ENCODE measurements at regions not wholly inside any gene's neighbourhood (a gene's known extent, or its start where the extent isn't known, plus 50 kb on each side); places are given as distances from the start of the nearest gene placed in this dataset.

- no peak overlapping the region for H2AK5ac ChIP-seq (ENCODE audit: low read length)
- H2BK120ac ChIP-seq (ENCODE audit: low read depth, low read length) = no peak overlapping the region
- H3K27me3 ChIP-seq (ENCODE audit: insufficient read depth, low read length, poor library complexity) = no peaks in the 10 kb centered on the region
- no peak overlapping the region for H3K27ac ChIP-seq (ENCODE audit: low read depth, low read length)
- no peaks in the 10 kb centered on the region for H3K79me1 ChIP-seq (ENCODE audit: low read length)
- no peak overlapping the region for H2BK15ac ChIP-seq (replicated peaks; ENCODE audit: low read depth)
- no peak overlapping the region for H4K8ac ChIP-seq (ENCODE audit: low read depth, low read length)
- no peak overlapping the region for H3K4ac ChIP-seq (ENCODE audit: low read depth, low read length)
- no peak overlapping the region for H3K23ac ChIP-seq (ENCODE audit: low read length)
- no peak overlapping the region for H4K5ac ChIP-seq (ENCODE audit: low read length)
- H3K56ac ChIP-seq (ENCODE audit: low read length) = no peak overlapping the region
- H3K4me2 ChIP-seq (ENCODE audit: low read length) = no peak overlapping the region
- no peaks in the 10 kb centered on the region for H3K36me3 ChIP-seq (ENCODE audit: control insufficient read depth, insufficient read depth, low read length)
- DNase-seq = no peak
- H3K18ac ChIP-seq (ENCODE audit: low read length) = no peak overlapping the region
- H3K9ac ChIP-seq (ENCODE audit: low read length) = no peak overlapping the region
- no CpG with 5 or more reads among the region's 20 CpGs for WGBS (ENCODE audit: extremely low coverage, insufficient coverage, low lambda C conversion rate)
- H3K4me1 ChIP-seq (ENCODE audit: control insufficient read depth, low read depth, low read length) = no peaks in the 10 kb centered on the region
- H3K79me2 ChIP-seq (ENCODE audit: control insufficient read depth, insufficient read depth, low read length) = no peaks in the 10 kb centered on the region
- no peak overlapping the region for H2BK5ac ChIP-seq (ENCODE audit: low read length)
- no peak overlapping the region for H3K4me3 ChIP-seq (ENCODE audit: low read length)
Observed at GRCh38 chr5:105392122-105392709, 1829.6 kb upstream of the NUDT12 start.

GRCh38 chr5:105380126-105380525 lies 1817.5 kb upstream of the NUDT12 start:
- no peaks in the 10 kb centered on the region for H3K79me2 ChIP-seq (ENCODE audit: control insufficient read depth, insufficient read depth, low read length)
- no CpG with 5 or more reads among the region's 1 CpG for WGBS (ENCODE audit: extremely low coverage, insufficient coverage, low lambda C conversion rate)
- H2AK5ac ChIP-seq (ENCODE audit: low read length) = no peak overlapping the region
- no peak overlapping the region for H2BK5ac ChIP-seq (ENCODE audit: low read length)
- H3K27ac ChIP-seq (ENCODE audit: low read depth, low read length) = no peak overlapping the region
- no peak overlapping the region for H2BK15ac ChIP-seq (replicated peaks; ENCODE audit: low read depth)
- no peak overlapping the region for H2BK120ac ChIP-seq (ENCODE audit: low read depth, low read length)
- no peak overlapping the region for H3K23ac ChIP-seq (ENCODE audit: low read length)
- no peak overlapping the region for H4K5ac ChIP-seq (ENCODE audit: low read length)
- no peak overlapping the region for H4K8ac ChIP-seq (ENCODE audit: low read depth, low read length)
- H3K4me3 ChIP-seq (ENCODE audit: low read length) = no peak overlapping the region
- H3K27me3 ChIP-seq (ENCODE audit: insufficient read depth, low read length, poor library complexity) = no peaks in the 10 kb centered on the region
- no peak for DNase-seq
- no peak overlapping the region for H3K4ac ChIP-seq (ENCODE audit: low read depth, low read length)
- no peaks in the 10 kb centered on the region for H3K36me3 ChIP-seq (ENCODE audit: control insufficient read depth, insufficient read depth, low read length)
- no peak overlapping the region for H3K18ac ChIP-seq (ENCODE audit: low read length)
- H3K9ac ChIP-seq (ENCODE audit: low read length) = no peak overlapping the region
- H3K4me1 ChIP-seq (ENCODE audit: control insufficient read depth, low read depth, low read length) = no peaks in the 10 kb centered on the region
- H3K79me1 ChIP-seq (ENCODE audit: low read length) = no peaks in the 10 kb centered on the region
- H3K4me2 ChIP-seq (ENCODE audit: low read length) = no peak overlapping the region
- H3K56ac ChIP-seq (ENCODE audit: low read length) = no peak overlapping the region

- H3K79me2 ChIP-seq (ENCODE audit: control insufficient read depth, insufficient read depth, low read length) = no peaks in the 10 kb centered on the region
- H2BK120ac ChIP-seq (ENCODE audit: low read depth, low read length) = no peak overlapping the region
- no peak overlapping the region for H3K9ac ChIP-seq (ENCODE audit: low read length)
- H3K56ac ChIP-seq (ENCODE audit: low read length) = no peak overlapping the region
- no peak overlapping the region for H4K5ac ChIP-seq (ENCODE audit: low read length)
- no peaks in the 10 kb centered on the region for H3K36me3 ChIP-seq (ENCODE audit: control insufficient read depth, insufficient read depth, low read length)
- H3K23ac ChIP-seq (ENCODE audit: low read length) = no peak overlapping the region
- H3K79me1 ChIP-seq (ENCODE audit: low read length) = no peaks in the 10 kb centered on the region
- H3K4me2 ChIP-seq (ENCODE audit: low read length) = no peak overlapping the region
- no peak overlapping the region for H3K4me3 ChIP-seq (ENCODE audit: low read length)
- H2BK15ac ChIP-seq (replicated peaks; ENCODE audit: low read depth) = no peak overlapping the region
- no peak overlapping the region for H2BK5ac ChIP-seq (ENCODE audit: low read length)
- H3K27me3 ChIP-seq (ENCODE audit: insufficient read depth, low read length, poor library complexity) = no peaks in the 10 kb centered on the region
- no peak overlapping the region for H4K8ac ChIP-seq (ENCODE audit: low read depth, low read length)
- WGBS (ENCODE audit: extremely low coverage, insufficient coverage, low lambda C conversion rate) = no CpG with 5 or more reads among the region's 2 CpGs
- no peak overlapping the region for H3K18ac ChIP-seq (ENCODE audit: low read length)
- no peak for DNase-seq
- no peak overlapping the region for H2AK5ac ChIP-seq (ENCODE audit: low read length)
- no peak overlapping the region for H3K4ac ChIP-seq (ENCODE audit: low read depth, low read length)
- H3K27ac ChIP-seq (ENCODE audit: low read depth, low read length) = no peak overlapping the region
- no peaks in the 10 kb centered on the region for H3K4me1 ChIP-seq (ENCODE audit: control insufficient read depth, low read depth, low read length)
Observed at GRCh38 chr5:105371169-105371568, 1808.6 kb upstream of the NUDT12 start.

GRCh38 chr5:105350486-105351140 lies 1788.0 kb upstream of the NUDT12 start:
- Histone ChIP-seq H3K9ac (ENCODE audit: low read length) (no peak overlapping the region), H2AK5ac (ENCODE audit: low read length) (no peak overlapping the region), H3K4ac (ENCODE audit: low read depth, low read length) (no peak overlapping the region), H3K4me1 (ENCODE audit: control insufficient read depth, low read depth, low read length) (no peaks in the 10 kb centered on the region), H2BK120ac (ENCODE audit: low read depth, low read length) (no peak overlapping the region), H2BK5ac (ENCODE audit: low read length) (no peak overlapping the region), H3K4me2 (ENCODE audit: low read length) (no peak overlapping the region), H3K27ac (ENCODE audit: low read depth, low read length) (no peak overlapping the region), H3K79me2 (ENCODE audit: control insufficient read depth, insufficient read depth, low read length) (no peaks in the 10 kb centered on the region), H4K8ac (ENCODE audit: low read depth, low read length) (no peak overlapping the region), H3K4me3 (ENCODE audit: low read length) (no peak overlapping the region), H3K18ac (ENCODE audit: low read length) (no peak overlapping the region), H2BK15ac (replicated peaks; ENCODE audit: low read depth) (no peak overlapping the region), H3K56ac (ENCODE audit: low read length) (no peak overlapping the region), H4K5ac (ENCODE audit: low read length) (no peak overlapping the region), H3K27me3 (ENCODE audit: insufficient read depth, low read length, poor library complexity) (no peaks in the 10 kb centered on the region), H3K23ac (ENCODE audit: low read length) (no peak overlapping the region), H3K79me1 (ENCODE audit: low read length) (no peaks in the 10 kb centered on the region), H3K36me3 (ENCODE audit: control insufficient read depth, insufficient read depth, low read length) (no peaks in the 10 kb centered on the region)
- WGBS (ENCODE audit: extremely low coverage, insufficient coverage, low lambda C conversion rate) = no CpG with 5 or more reads among the region's 5 CpGs
- no peak for DNase-seq

- Histone ChIP-seq H3K36me3 (ENCODE audit: control insufficient read depth, insufficient read depth, low read length) (no peaks in the 10 kb centered on the region), H3K79me2 (ENCODE audit: control insufficient read depth, insufficient read depth, low read length) (no peaks in the 10 kb centered on the region), H3K4ac (ENCODE audit: low read depth, low read length) (no peak overlapping the region), H3K27me3 (ENCODE audit: insufficient read depth, low read length, poor library complexity) (no peaks in the 10 kb centered on the region), H3K27ac (ENCODE audit: low read depth, low read length) (no peak overlapping the region), H2BK5ac (ENCODE audit: low read length) (no peak overlapping the region), H3K4me2 (ENCODE audit: low read length) (no peak overlapping the region), H4K8ac (ENCODE audit: low read depth, low read length) (no peak overlapping the region), H3K18ac (ENCODE audit: low read length) (no peak overlapping the region), H3K56ac (ENCODE audit: low read length) (no peak overlapping the region), H2BK15ac (replicated peaks; ENCODE audit: low read depth) (no peak overlapping the region), H2BK120ac (ENCODE audit: low read depth, low read length) (no peak overlapping the region), H3K9ac (ENCODE audit: low read length) (no peak overlapping the region), H2AK5ac (ENCODE audit: low read length) (no peak overlapping the region), H3K79me1 (ENCODE audit: low read length) (no peaks in the 10 kb centered on the region), H4K5ac (ENCODE audit: low read length) (no peak overlapping the region), H3K23ac (ENCODE audit: low read length) (no peak overlapping the region), H3K4me3 (ENCODE audit: low read length) (no peak overlapping the region), H3K4me1 (ENCODE audit: control insufficient read depth, low read depth, low read length) (no peaks in the 10 kb centered on the region)
- no peak for DNase-seq
- WGBS (ENCODE audit: extremely low coverage, insufficient coverage, low lambda C conversion rate) = 100% methylated on average over 1 of the region's 3 CpGs
Observed at GRCh38 chr5:105331558-105331957, 1769.0 kb upstream of the NUDT12 start.

GRCh38 chr5:105330185-105330584 lies 1767.6 kb upstream of the NUDT12 start:
- Histone ChIP-seq H2BK15ac (replicated peaks; ENCODE audit: low read depth) (no peak overlapping the region), H4K8ac (ENCODE audit: low read depth, low read length) (no peak overlapping the region), H3K4me3 (ENCODE audit: low read length) (no peak overlapping the region), H2BK120ac (ENCODE audit: low read depth, low read length) (no peak overlapping the region), H2AK5ac (ENCODE audit: low read length) (no peak overlapping the region), H3K4me2 (ENCODE audit: low read length) (no peak overlapping the region), H3K23ac (ENCODE audit: low read length) (no peak overlapping the region), H3K27me3 (ENCODE audit: insufficient read depth, low read length, poor library complexity) (no peaks in the 10 kb centered on the region), H3K27ac (ENCODE audit: low read depth, low read length) (no peak overlapping the region), H3K4me1 (ENCODE audit: control insufficient read depth, low read depth, low read length) (no peaks in the 10 kb centered on the region), H4K5ac (ENCODE audit: low read length) (no peak overlapping the region), H3K36me3 (ENCODE audit: control insufficient read depth, insufficient read depth, low read length) (no peaks in the 10 kb centered on the region), H3K56ac (ENCODE audit: low read length) (no peak overlapping the region), H3K4ac (ENCODE audit: low read depth, low read length) (no peak overlapping the region), H2BK5ac (ENCODE audit: low read length) (no peak overlapping the region), H3K18ac (ENCODE audit: low read length) (no peak overlapping the region), H3K79me1 (ENCODE audit: low read length) (no peaks in the 10 kb centered on the region), H3K9ac (ENCODE audit: low read length) (no peak overlapping the region), H3K79me2 (ENCODE audit: control insufficient read depth, insufficient read depth, low read length) (no peaks in the 10 kb centered on the region)
- WGBS (ENCODE audit: extremely low coverage, insufficient coverage, low lambda C conversion rate) = no CpG with 5 or more reads among the region's 1 CpG
- no peak for DNase-seq
